Breast epithelium (tissue), 4 donors: ENCODE measurements at regions not wholly inside any gene's neighbourhood (a gene's known extent, or its start where the extent isn't known, plus 50 kb on each side); places are given as distances from the start of the nearest gene placed in this dataset.
"Not testable (repeated sequence)": the region's sequence is repeated elsewhere in the genome, so short reads cannot be mapped to it uniquely, and the experiment has no call there.

ENCODE experiments used
- DNase-seq, 2 donors: peaks; one replicate each; pipeline ENCODE4 v3.0.0-alpha.2; 2019; ENCODE audit warnings: low spot score in 2 of 2
- H3K27ac ChIP-seq, 2 donors: fragments of 200-600 bp; sonication (generic) in 1 of 2; one replicate each; pipeline ENCODE4 v1.5.1; 2016 to 2019; ENCODE audit warnings: mild to moderate bottlenecking in 1 of 2
- H3K27me3 ChIP-seq, 2 donors: fragments of 200-600 bp; sonication (generic) in 1 of 2; one replicate each; pipeline versions ENCODE4 v1.5.1 to v1.6.0; 2017 to 2019; ENCODE audit warnings: control low read depth in 1 of 2, mild to moderate bottlenecking in 1 of 2
- H3K36me3 ChIP-seq: fragments of 200-600 bp; one replicate; pipeline ENCODE4 v1.5.1; 2019
- H3K4me1 ChIP-seq, 2 donors: fragments of 200-600 bp; sonication (generic); one replicate each; pipeline ENCODE4 v1.5.1; 2016 to 2019; ENCODE audit warnings: control low read depth in 1 of 2
- H3K4me3 ChIP-seq, 3 donors: fragments of 200-600 bp; sonication (generic); 1 replicate in 2 of 3; 2 replicates in 1 of 3; pipeline ENCODE4 v1.5.1; 2016 to 2019; ENCODE audit warnings: mild to moderate bottlenecking in 3 of 3, moderate library complexity in 2 of 3
- H3K9me3 ChIP-seq, 2 donors: fragments of 200-600 bp; sonication (generic) in 1 of 2; one replicate each; pipeline ENCODE4 v1.5.1; 2016 to 2019; ENCODE audit warnings: control low read depth in 1 of 2
- CTCF ChIP-seq, 3 donors: fragments of 450-650 bp; IDR thresholded peaks; one replicate each; pipeline ENCODE4 v1.5.1; 2016 to 2017; ENCODE audit warnings: antibody characterized with exemption in 3 of 3, mild to moderate bottlenecking in 3 of 3, moderate library complexity in 3 of 3
- POLR2A ChIP-seq: fragments of 450-650 bp; IDR thresholded peaks from one replicate; pipeline ENCODE4 v1.6.1; 2016; ENCODE audit warnings: antibody characterized with exemption, mild to moderate bottlenecking, moderate library complexity
- POLR2AphosphoS5 ChIP-seq, 3 donors: sonication (generic); formaldehyde crosslinking; IDR thresholded peaks; one replicate each; pipeline ENCODE4 v1.6.1; 2017; ENCODE audit warnings: antibody characterized with exemption in 3 of 3
- intact Hi-C: fragments of 100-400 bp; cut with DNase I; formaldehyde crosslinking; loops from one replicate; pipeline ENCODE4 v1.15.1; 2023; ENCODE audit warnings: low total_unique reads

- DNase-seq: no peak
- TF ChIP-seq POLR2A: no peak
- TF ChIP-seq POLR2AphosphoS5 (IDR thresholded peaks at IDR 0.05): no peak
- TF ChIP-seq CTCF (IDR thresholded peaks at IDR 0.05): no peak
- Histone ChIP-seq H3K4me1 (no peaks in the 10 kb centered on the region), H3K36me3 (no peaks in the 10 kb centered on the region), H3K27ac (no peak overlapping the region), H3K27me3 (no peaks in the 10 kb centered on the region), H3K4me3 (no peak overlapping the region), H3K9me3 (no peaks in the 10 kb centered on the region)
- intact Hi-C loops: no loop called here
Measured at GRCh38 chr5:103706939-103707682, 144.5 kb upstream of the NUDT12 start.

DNA sequence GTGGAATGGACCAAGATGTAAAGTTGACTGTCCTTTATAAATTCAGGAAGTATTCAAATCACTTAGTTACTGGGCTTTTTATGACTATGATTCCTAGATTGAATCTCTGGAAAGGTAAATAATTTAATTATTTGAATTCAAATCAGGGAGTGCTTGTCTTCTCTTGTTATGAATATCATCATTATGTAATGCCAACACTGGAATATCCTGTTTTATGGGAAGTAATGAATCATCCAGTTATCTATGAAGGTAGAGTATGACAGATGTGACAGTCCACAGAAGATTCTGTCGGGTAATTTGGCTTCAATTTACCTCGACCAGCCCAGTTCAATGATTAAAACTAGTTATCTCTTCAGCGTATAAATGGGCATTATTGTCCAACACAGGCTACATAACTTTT is 141.0 kb upstream of the NUDT12 start:
- DNase-seq: no peak
- no peak overlapping the region for H3K4me3 ChIP-seq
- intact Hi-C loops: no loop called here
- H3K27ac ChIP-seq: no peak overlapping the region
- no peaks in the 10 kb centered on the region for H3K9me3 ChIP-seq
- TF ChIP-seq CTCF (IDR thresholded peaks at IDR 0.05): no peak
- H3K36me3 ChIP-seq: no peaks in the 10 kb centered on the region
- H3K4me1 ChIP-seq: no peaks in the 10 kb centered on the region
- no peaks in the 10 kb centered on the region for H3K27me3 ChIP-seq

- TF ChIP-seq POLR2AphosphoS5 (IDR thresholded peaks at IDR 0.05) (no peak), POLR2A (no peak), CTCF (IDR thresholded peaks at IDR 0.05) (no peak)
- Histone ChIP-seq H3K36me3 (no peaks in the 10 kb centered on the region), H3K4me1 (no peaks in the 10 kb centered on the region), H3K4me3 (no peak overlapping the region), H3K27ac (no peak overlapping the region), H3K27me3 (no peaks in the 10 kb centered on the region), H3K9me3 (no peaks in the 10 kb centered on the region)
- intact Hi-C loops: no loop called here
- DNase-seq: no peak
Measured at GRCh38 chr5:103693517-103693916, 130.9 kb upstream of the NUDT12 start.

GRCh38 chr5:103690676-103691075 is 128.1 kb upstream of the NUDT12 start:
- Histone ChIP-seq H3K4me3 (no peak overlapping the region), H3K9me3 (no peaks in the 10 kb centered on the region), H3K27me3 (no peaks in the 10 kb centered on the region), H3K27ac (no peak overlapping the region), H3K4me1 (no peaks in the 10 kb centered on the region), H3K36me3 (no peaks in the 10 kb centered on the region)
- TF ChIP-seq POLR2AphosphoS5 (IDR thresholded peaks at IDR 0.05): no peak
- no peak for TF ChIP-seq CTCF (IDR thresholded peaks at IDR 0.05)
- no peak for TF ChIP-seq POLR2A
- intact Hi-C loops: no loop called here
- DNase-seq: no peak

- no peaks in the 10 kb centered on the region for H3K9me3 ChIP-seq
- TF ChIP-seq POLR2A (no peak), CTCF (IDR thresholded peaks at IDR 0.05) (no peak), POLR2AphosphoS5 (IDR thresholded peaks at IDR 0.05) (no peak)
- no peak for DNase-seq
- H3K27me3 ChIP-seq: no peaks in the 10 kb centered on the region
- no peaks in the 10 kb centered on the region for H3K4me1 ChIP-seq
- H3K4me3 ChIP-seq: no peak overlapping the region
- no peak overlapping the region for H3K27ac ChIP-seq
- no peaks in the 10 kb centered on the region for H3K36me3 ChIP-seq
- intact Hi-C loops: no loop called here
Measured at GRCh38 chr5:103679873-103680272, 117.3 kb upstream of the NUDT12 start.

DNA sequence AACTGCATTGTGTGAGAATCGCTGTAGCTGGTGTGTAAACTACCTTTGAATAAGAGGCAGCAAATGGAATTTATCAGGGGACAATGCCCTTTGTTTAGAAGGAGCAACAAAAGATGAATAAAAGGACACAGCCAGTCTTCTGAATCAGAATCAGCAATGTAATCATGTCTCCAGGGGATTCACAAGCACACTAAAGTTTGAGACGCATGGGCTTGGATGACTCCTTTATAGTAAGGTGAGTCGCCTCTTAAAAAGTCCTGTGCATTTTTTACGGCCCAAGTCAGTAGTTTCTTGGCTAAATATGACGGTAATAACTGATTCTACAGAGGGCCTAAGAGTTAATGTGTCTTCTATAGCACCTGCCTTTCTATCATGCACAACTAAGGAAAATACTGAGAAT is 113.6 kb upstream of the NUDT12 start:
- H3K9me3 ChIP-seq, H3K4me1 ChIP-seq, H3K27me3 ChIP-seq, intact Hi-C loops, DNase-seq, H3K27ac ChIP-seq, H3K4me3 ChIP-seq, H3K36me3 ChIP-seq: not testable (repeated sequence)
